ENCODE measurements at regions not wholly inside any gene's neighbourhood (a gene's known extent, or its start where the extent isn't known, plus 50 kb on each side); places are given as distances from the start of the nearest gene placed in this dataset.
A peak's percentile ranks its signal among the peaks of the same experiment; 100 is the strongest.

DNA sequence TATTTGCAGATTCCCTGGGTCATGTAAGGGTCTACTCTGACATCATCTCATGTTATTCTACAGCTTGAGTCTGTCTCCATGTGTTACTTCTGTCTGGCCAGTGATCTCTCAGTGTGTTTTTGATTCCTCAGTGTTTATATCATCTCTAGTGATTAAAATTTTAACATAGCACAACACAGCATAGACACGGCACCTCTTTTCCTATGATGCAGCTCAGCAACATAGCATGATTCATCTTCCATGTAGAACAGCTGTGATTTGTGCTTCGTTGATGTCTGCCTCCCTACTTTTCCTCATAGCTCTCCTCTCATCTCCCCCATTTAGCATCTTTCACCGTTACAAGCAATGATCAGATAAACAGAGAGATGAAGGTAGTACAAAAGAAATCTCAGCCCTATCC is 163.9 kb upstream of the DPT start:
- peaks cover 0 to 17% of the 10 kb centered on the region in 2 donors for H3K4me1 ChIP-seq (ENCODE audit: control insufficient read depth in 1 of 2, low read depth in 2 of 2)
- DNase-seq (ENCODE audit: low spot score) (no peak), ATAC-seq (ENCODE audit: insufficient number of reproducible peaks, low FRiP score, low read depth) (no peak)
- H3K36me3 ChIP-seq: no peaks in the 10 kb centered on the region
- no peaks in the 10 kb centered on the region for H3K27me3 ChIP-seq (replicated peaks; ENCODE audit: insufficient read depth)
- H3K27ac ChIP-seq: peak overlapping the region; percentile 48 to 67
- no peak overlapping the region for H3K4me3 ChIP-seq
- no peaks in the 10 kb centered on the region for H3K9me3 ChIP-seq
- TF ChIP-seq, protein P1, sequence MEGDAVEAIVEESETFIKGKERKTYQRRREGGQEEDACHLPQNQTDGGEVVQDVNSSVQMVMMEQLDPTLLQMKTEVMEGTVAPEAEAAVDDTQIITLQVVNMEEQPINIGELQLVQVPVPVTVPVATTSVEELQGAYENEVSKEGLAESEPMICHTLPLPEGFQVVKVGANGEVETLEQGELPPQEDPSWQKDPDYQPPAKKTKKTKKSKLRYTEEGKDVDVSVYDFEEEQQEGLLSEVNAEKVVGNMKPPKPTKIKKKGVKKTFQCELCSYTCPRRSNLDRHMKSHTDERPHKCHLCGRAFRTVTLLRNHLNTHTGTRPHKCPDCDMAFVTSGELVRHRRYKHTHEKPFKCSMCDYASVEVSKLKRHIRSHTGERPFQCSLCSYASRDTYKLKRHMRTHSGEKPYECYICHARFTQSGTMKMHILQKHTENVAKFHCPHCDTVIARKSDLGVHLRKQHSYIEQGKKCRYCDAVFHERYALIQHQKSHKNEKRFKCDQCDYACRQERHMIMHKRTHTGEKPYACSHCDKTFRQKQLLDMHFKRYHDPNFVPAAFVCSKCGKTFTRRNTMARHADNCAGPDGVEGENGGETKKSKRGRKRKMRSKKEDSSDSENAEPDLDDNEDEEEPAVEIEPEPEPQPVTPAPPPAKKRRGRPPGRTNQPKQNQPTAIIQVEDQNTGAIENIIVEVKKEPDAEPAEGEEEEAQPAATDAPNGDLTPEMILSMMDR (IDR thresholded peaks at IDR 0.05): no peak

DNA sequence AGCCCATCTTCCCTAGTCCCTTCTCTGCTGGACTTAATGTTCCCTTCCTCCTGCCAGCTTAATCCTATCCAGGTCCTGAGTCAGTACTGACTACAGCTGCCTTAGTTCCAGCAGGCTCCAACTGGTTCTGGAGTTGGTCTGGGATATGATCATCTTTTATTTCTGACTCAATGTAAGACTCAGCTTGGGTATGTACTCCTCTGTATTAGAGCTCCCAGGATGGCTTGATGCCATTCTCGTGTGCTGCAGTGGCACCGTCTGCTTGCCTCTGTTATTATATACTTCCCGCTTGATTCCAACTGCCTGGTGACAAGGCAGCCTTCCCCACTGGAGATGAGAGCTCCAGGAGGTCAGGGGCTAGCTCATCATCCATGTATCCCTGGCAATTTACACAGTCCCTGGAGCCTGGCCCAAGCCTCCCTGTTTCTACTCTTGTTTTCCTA is 164.4 kb upstream of the DPT start:
- Histone ChIP-seq H3K4me3 (no peak overlapping the region), H3K9me3 (no peaks in the 10 kb centered on the region), H3K4me1 (ENCODE audit: control insufficient read depth in 1 of 2, low read depth in 2 of 2) (peaks cover 0 to 17% of the 10 kb centered on the region in 2 donors), H3K27ac (peak overlapping the region; percentile 48 to 67), H3K27me3 (replicated peaks; ENCODE audit: insufficient read depth) (no peaks in the 10 kb centered on the region), H3K36me3 (no peaks in the 10 kb centered on the region)
- ATAC-seq (ENCODE audit: insufficient number of reproducible peaks, low FRiP score, low read depth) (peak; percentile 89), DNase-seq (ENCODE audit: low spot score) (peak; percentile 21)
- TF ChIP-seq, protein P1 (IDR thresholded peaks at IDR 0.05): no peak

DNA sequence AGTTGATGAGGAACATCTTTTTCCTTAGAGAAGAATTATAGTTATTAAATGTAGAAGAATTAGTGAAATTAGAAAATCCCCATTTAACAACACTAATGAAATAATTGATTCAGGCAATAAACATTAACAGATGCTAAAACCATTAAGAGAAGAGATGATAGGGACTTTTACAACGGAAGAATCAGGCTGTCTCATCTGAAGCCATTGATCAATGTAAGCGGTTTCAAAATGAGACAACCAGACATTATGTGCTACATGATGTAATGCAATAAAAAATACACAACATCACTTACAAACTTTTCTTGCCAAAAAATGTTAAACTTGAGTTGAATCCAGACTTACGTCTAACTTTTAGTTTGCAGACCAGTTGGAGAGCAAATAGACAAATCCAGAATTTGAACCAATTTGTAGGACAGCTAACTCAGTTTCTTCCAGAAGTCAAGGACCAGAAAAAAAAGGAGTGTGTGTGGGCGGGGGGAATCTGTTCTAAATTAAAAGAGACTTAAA is 165.4 kb upstream of the DPT start:
- no peak for DNase-seq (ENCODE audit: low spot score)
- H3K9me3 ChIP-seq: no peaks in the 10 kb centered on the region
- peaks cover 0 to 17% of the 10 kb centered on the region in 2 donors for H3K4me1 ChIP-seq (ENCODE audit: control insufficient read depth in 1 of 2, low read depth in 2 of 2)
- no peaks in the 10 kb centered on the region for H3K36me3 ChIP-seq
- no peak for ATAC-seq (ENCODE audit: insufficient number of reproducible peaks, low FRiP score, low read depth)
- H3K27ac ChIP-seq: no peak overlapping the region
- no peak overlapping the region for H3K4me3 ChIP-seq
- no peaks in the 10 kb centered on the region for H3K27me3 ChIP-seq (replicated peaks; ENCODE audit: insufficient read depth)
- TF ChIP-seq, protein P1 (IDR thresholded peaks at IDR 0.05): no peak

DNA sequence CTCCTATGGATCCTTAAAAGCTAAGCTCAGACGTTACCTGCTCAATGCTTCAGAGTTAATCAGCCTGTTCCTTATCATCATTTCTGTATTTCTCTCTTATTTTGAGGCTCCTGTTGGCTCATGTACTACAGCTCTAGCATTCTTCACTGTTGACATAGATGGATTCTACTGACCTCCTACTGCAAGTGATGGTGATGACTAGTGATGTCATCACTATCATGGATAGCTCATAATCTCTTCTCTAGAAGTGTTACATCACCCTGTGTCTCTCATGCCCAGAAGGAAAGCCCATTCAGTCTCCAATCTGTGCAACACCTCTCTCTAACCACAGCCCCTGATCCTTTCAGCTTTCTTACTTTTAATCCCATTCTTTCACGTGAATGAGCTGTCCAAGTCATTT is 168.2 kb upstream of the DPT start:
- H3K27me3 ChIP-seq (replicated peaks; ENCODE audit: insufficient read depth): no peaks in the 10 kb centered on the region
- ATAC-seq (ENCODE audit: insufficient number of reproducible peaks, low FRiP score, low read depth) (no peak), DNase-seq (ENCODE audit: low spot score) (no peak)
- H3K4me3 ChIP-seq: no peak overlapping the region
- H3K9me3 ChIP-seq: no peaks in the 10 kb centered on the region
- peaks cover 0 to 17% of the 10 kb centered on the region in 2 donors for H3K4me1 ChIP-seq (ENCODE audit: control insufficient read depth in 1 of 2, low read depth in 2 of 2)
- H3K36me3 ChIP-seq: no peaks in the 10 kb centered on the region
- TF ChIP-seq, protein P1 (IDR thresholded peaks at IDR 0.05): no peak
- no peak overlapping the region for H3K27ac ChIP-seq

DNA sequence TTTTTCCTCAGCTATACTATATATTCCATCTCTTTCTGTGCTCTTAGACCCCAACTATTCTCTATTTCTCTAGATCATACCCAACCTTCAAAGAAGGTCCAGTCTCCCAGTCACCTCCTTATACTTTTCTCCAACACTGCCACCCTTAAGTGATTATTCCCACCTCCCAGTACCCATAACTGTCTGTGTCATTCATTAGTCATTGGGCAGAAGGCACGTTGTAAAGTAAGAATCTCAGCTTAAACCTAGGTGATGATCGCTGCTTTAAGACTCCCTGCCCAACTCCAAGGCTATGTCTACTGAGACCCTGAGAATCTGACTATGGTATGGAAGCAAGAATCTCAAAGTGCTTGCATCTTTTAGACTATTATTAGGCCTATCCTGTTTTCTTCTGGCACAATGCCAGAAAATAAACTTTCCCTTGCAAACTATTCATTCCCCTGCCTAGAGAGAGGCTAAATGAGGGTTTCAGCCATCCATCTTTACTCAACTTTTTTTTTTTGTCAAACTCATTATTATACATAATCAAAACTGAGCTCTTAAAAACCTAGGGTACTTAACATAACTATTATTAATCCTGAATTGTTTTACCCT is 174.3 kb upstream of the DPT start:
- no peak for DNase-seq (ENCODE audit: low spot score)
- H3K4me1 ChIP-seq (ENCODE audit: control insufficient read depth in 1 of 2, low read depth in 2 of 2): no peaks in the 10 kb centered on the region
- TF ChIP-seq, protein P1 (IDR thresholded peaks at IDR 0.05): no peak
- no peaks in the 10 kb centered on the region for H3K36me3 ChIP-seq
- no peaks in the 10 kb centered on the region for H3K9me3 ChIP-seq
- no peak for ATAC-seq (ENCODE audit: insufficient number of reproducible peaks, low FRiP score, low read depth)
- H3K27me3 ChIP-seq (replicated peaks; ENCODE audit: insufficient read depth): no peaks in the 10 kb centered on the region
- H3K27ac ChIP-seq: no peak overlapping the region
- no peak overlapping the region for H3K4me3 ChIP-seq

Measured in thoracic aorta (tissue), 2 donors.